AG04449 (cell line): ENCODE measurements at regions not wholly inside any gene's neighbourhood (a gene's known extent, or its start where the extent isn't known, plus 50 kb on each side); places are given as distances from the start of the nearest gene placed in this dataset.
A peak's percentile ranks its signal among the peaks of the same experiment; 100 is the strongest.

Experiments
- CTCF ChIA-PET: fragments of 350-600 bp; formaldehyde crosslinking; extraction: SDS; loops from one replicate; lab custom pipeline; 2021; ENCODE audit warnings: antibody characterized with exemption; lab: Yijun Ruan, JAX
- POLR2A ChIA-PET: fragments of 400-600, 350-600 bp; formaldehyde crosslinking; extraction: SDS; loops from one replicate; lab custom pipeline; 2020; ENCODE audit warnings: antibody characterized with exemption, inconsistent platforms; lab: Yijun Ruan, JAX
- DNase-seq: peaks from one replicate; pipeline ENCODE4 v3.0.0-alpha.2; 2010; ENCODE audit warnings: low read depth, low spot score
- H3K4me3 ChIP-seq: 2 replicates; pipeline ENCODE4 v1.5.1; 2011; ENCODE audit warnings: low read depth, mild to moderate bottlenecking, control low read depth, low read length
- CTCF ChIP-seq: IDR thresholded peaks from one replicate; pipeline ENCODE4 v1.5.1; 2011; ENCODE audit warnings: mild to moderate bottlenecking, moderate library complexity, low read length, control low read depth, inconsistent platforms; ENCODE audit not compliant: insufficient read depth; ENCODE audit errors: missing control alignments

- no peak overlapping the region for H3K4me3 ChIP-seq
- TF ChIP-seq CTCF: no peak
- ChIA-PET POLR2A (no interaction called here), CTCF (interaction anchor here (1.6 kb wide), 1 partner anchor 8 kb away, joined by 3 read pairs; no protein-coding TSS in a partner anchor)
- no peak for DNase-seq
These were observed 106.6 kb downstream of the BTG1 start for GRCh38 chr12:92039046-92039445.

DNA sequence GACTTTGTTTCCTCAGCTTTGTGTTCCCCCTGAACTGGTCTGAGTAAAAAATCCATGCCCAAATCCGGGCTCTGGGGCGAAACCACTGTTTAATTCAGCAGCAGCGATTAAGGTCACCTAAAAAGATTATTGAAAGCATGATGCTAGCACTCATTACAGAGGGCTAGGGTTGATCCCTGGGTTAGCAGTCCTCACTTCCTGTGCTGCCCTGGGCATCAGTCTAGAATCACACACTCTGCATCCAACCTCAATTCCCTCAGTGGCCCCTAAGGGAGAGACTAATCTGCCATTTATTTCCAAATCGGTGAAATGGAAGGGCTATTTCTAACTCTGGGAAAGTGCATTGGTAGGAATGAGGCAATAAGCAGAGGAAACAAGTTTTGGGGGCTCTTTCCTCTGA lies 107.2 kb downstream of the BTG1 start:
- no peak overlapping the region for H3K4me3 ChIP-seq
- CTCF ChIA-PET: no interaction called here
- POLR2A ChIA-PET: no interaction called here
- no peak for TF ChIP-seq CTCF
- DNase-seq: no peak

DNA sequence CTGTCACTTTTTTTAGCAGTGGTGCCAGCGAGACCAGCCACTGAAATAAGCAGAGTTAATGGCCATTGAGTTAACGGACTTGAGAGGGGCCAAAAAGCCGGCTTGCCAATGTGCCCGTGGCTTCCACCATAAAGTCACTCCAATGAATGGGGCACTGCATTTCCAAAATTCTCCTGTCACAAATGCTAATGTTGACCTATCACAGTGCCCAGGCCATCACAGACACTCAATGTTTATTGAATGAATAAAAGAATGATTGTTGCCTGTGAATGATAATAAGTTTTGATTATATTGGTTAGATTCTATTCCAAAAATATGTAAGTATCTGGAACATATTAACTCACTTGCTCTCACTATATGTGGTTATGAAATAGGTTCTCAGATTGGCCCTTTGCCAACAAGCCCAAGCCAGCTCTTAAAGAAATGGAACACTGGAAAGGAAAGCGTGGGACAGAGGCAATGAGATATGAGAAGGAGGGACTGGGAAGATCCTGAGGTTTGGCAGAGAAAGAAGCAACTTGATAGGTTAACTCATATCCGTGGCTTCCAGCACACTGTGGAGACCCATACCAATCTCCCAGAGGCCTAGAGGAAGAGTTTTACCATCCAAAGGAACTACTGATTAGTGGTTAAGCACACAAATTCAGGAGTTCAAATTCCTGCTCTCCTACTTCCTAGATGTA lies 108.7 kb downstream of the BTG1 start:
- H3K4me3 ChIP-seq: no peak overlapping the region
- TF ChIP-seq CTCF: no peak
- DNase-seq: no peak
- ChIA-PET POLR2A (no interaction called here), CTCF (no interaction called here)

DNA sequence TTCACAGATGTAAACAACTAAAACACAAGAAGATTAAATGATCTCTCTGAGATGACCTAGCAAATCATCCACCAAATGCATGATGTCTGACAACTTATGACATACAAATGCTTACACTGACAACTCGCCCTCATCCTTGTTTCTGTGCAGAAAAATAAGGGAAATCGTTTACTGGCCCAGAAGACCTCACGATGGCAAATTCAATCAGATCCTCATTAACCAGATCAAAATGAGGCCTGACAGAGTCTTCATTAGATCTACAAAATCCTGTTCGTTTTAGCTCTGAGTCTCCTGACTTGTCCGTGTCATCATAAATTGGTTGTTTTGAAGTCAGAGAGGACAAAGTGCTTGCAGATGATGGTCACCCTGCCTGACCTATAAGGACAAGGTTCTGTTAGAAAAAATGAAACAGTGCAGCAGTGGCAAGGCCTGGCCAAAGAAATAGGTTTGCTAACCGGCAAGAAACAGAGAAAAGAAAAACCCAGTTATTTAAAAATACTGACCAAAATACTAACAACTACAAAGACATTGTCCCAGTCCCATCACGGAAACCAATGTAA lies 109.5 kb downstream of the BTG1 start:
- DNase-seq: no peak

DNA sequence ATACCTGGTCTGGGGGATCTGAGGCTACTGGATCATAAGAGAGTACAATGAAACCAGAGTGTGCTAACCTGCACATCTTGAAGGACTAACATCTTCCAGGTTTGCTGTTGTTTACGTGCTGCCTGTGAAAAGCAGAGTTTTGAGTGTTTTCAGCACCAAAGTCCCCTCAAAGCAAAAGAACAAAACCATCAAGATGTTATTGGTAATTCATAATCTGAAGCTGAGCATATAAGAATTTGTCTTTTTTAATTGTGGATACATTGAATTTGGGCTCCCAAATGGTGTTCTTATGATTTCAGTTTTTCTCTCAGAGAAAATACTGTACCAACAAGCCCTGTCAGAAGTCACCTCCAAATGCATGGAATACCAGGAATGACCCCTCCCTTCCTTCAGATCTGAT lies 110.2 kb downstream of the BTG1 start:
- no peak for DNase-seq
- CTCF ChIA-PET: no interaction called here
- no peak overlapping the region for H3K4me3 ChIP-seq
- POLR2A ChIA-PET: interaction anchor here (1.4 kb wide), 1 partner anchor 110 kb away, joined by 4 read pairs; the partner anchor contains the start of gene BTG1
- TF ChIP-seq CTCF: no peak

More for the DNA sequence above, 109.5 kb downstream of the BTG1 start:
- no peak for TF ChIP-seq CTCF
- no peak overlapping the region for H3K4me3 ChIP-seq
- POLR2A ChIA-PET: no interaction called here
- CTCF ChIA-PET: no interaction called here

GRCh38 chr12:92034858-92035401 lies 110.7 kb downstream of the BTG1 start:
- CTCF ChIA-PET: interaction anchor here (1.3 kb wide), 1 partner anchor 34 kb away, joined by 3 read pairs; no protein-coding TSS in a partner anchor
- no peak for TF ChIP-seq CTCF
- POLR2A ChIA-PET: interaction anchor here (1.4 kb wide), 1 partner anchor 111 kb away, joined by 4 read pairs; the partner anchor contains the start of gene BTG1
- no peak for DNase-seq
- H3K4me3 ChIP-seq: peak overlapping the region; percentile 46
